GM21786 (cell line): ENCODE measurements at regions not wholly inside any gene's neighbourhood (a gene's known extent, or its start where the extent isn't known, plus 50 kb on each side); places are given as distances from the start of the nearest gene placed in this dataset.

Experiments
- ATAC-seq: cut with Tn5 transposase; IDR thresholded peaks from one replicate; pipeline ENCODE4 v1.9.1; 2021; ENCODE audit not compliant: unreplicated experiment

DNA sequence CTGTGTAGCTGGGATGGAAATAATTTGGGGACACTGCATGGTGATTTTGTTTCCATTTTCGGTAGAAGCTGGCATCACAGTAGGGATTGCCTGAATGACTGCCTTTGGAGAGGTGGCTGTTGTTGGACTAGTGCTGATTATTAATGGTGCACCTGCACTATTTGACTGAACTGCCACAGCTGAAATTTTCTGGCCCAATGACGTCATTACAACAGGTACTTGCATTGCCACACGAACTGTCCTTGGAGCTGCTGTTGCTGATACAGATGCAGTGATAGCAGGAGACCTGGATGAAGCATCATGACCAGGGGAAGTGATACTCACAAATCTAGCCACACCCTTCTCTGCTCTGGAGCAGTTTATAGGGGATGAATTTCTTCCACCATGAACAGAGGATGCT lies 95.6 kb upstream of the FOXC1 start:
- no peak for ATAC-seq

DNA sequence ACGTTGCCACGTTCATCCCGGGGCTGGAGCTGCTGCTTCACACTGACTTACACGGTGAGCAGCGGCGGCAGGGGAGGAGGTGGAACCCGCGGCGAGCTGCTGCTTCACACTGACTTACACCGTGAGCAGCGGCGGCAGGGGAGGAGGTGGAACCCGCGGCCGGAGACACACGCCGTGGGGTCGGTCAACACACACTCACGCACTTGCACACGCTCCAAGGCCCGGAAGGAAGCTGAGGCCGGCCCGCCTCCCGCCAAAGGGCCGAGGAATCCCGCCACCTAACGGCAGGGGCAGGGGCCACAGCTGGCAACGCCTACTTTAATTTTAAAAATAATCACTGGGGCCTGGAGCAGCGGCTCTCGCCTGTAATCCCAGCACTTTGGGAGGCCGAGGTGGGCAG lies 94.4 kb upstream of the FOXC1 start:
- ATAC-seq: no peak

DNA sequence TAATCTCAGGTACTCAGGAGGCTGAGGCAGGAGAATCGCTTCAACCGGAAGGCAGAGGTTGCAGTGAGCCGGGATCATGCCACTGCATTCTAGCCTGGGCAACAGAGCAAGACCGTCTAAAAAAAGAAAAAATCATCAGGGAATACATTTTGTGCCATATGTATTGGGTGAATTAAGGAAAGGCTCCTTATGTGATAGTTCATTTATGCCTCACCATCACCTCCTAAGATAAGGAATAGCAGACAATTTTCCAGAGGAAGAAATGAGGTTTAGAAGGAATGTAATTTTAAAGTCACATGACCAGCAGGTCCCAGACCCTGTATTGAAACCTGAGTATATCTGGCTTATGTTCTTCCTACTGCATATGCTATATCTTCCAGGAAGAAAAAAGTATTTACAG lies 93.9 kb upstream of the FOXC1 start:
- ATAC-seq: no peak

DNA sequence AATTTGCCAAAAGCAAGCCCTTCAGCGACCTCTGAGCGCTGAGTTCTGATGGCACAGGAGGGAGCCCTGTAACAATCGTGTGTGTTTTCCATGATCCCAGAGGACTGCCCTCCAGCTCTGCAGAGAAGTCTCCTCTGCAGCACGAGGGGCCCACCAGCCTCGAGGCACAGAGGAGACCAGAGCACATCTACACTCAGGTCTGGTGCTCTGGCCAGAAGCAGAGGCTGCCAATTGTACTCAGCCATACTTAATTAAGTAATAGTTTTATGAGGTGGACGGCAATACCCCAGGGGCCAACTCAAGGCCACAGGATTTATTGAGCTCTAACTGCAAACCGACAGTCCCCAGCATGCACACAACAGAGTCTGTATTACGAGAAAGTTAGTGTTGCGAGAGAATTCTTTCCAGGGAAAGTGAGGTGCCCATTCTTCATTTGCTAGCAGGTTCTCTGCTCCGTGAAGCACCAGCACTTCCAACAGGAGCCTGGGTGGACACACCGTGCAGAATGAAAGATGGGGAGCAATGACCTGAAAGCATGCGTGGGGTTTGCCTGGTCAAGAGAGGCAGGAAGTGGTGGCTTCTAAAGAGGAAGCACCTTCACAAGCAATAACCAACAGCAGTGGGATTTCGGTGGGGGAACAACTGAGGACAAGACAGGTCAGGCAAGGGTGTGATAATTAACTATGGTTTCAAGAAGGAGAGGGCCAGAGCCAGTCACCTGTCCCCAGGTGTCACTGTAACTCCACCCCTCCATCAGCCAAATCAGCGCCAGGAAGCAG lies 92.8 kb upstream of the FOXC1 start:
- no peak for ATAC-seq

DNA sequence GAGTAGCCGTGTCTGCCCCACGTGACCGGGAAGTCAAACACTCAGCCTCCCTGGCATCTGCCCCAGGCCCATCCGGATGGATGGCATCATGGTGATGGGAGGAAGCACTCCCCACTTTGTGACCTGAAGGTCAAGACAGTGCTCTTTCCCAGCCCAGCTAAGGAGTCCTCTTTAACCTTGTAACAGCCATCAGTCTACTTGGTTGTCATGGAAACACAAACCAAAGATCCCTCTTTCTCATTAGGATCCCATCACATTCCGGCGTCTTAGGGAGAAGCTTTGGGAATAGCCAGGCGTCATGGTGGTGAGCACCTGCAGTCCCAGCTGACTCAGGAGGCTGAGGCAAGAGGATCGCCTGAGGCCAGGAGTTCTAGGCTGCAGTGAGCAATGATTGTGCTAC lies 90.9 kb upstream of the FOXC1 start:
- no peak for ATAC-seq

DNA sequence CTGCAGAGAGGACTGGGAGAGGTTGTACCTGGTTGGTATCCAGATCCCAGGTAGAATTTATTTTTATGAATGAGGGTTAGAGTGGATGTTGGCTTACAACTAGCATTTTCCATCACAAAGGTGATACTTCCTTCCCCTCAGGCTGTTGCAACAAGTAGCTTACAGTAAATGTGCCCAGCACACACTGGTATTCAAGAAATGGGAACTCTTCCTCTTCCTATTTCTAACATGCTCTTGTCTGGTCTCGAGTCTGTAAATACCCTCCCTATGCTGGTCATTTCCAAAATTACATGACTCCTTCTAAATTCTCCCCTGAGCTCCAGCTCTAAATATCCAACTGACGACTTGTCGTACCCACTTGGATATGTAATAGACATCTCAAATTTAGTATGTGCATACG lies 90.1 kb upstream of the FOXC1 start:
- no peak for ATAC-seq

DNA sequence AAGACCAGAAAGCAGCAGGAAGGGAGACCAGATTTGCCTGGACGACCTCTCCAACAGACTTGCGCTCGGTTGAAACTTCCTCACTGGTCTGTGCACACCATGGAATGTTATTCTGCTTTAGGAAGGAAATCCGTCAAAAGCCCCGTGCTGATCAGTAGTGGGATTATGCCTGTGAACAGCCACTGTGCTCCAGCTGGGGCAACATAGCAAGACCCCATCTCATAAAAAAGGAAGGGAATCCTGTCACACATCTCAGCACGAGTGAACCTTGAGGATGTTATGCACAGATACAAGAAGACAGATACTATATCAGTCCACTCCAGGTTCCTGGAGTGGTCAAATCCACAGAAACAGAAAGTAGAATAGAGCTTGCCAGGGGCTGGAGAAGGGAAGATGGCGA lies 86.9 kb upstream of the FOXC1 start:
- ATAC-seq: no peak

DNA sequence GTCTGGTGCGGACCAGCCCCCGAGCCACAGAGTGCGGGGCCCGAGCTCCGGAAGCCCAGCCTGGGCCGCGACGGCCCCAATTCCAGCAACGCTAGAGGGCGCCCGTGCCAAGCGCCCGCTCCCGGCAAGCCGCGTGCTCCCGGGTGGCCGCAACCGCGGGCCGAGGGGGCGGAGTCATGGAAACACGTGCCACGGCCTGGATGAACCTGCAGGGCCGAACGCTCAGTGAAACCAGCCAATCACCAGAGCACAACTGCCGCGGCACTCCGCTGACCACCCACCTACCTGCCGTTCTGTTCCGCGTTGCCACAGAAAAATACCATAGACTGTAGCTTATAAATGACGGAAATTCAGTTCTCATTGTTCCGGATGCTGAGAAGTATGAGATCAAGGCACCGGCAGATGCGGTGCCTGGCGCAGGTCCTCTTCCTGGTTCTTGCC lies 85.7 kb upstream of the FOXC1 start:
- no peak for ATAC-seq

DNA sequence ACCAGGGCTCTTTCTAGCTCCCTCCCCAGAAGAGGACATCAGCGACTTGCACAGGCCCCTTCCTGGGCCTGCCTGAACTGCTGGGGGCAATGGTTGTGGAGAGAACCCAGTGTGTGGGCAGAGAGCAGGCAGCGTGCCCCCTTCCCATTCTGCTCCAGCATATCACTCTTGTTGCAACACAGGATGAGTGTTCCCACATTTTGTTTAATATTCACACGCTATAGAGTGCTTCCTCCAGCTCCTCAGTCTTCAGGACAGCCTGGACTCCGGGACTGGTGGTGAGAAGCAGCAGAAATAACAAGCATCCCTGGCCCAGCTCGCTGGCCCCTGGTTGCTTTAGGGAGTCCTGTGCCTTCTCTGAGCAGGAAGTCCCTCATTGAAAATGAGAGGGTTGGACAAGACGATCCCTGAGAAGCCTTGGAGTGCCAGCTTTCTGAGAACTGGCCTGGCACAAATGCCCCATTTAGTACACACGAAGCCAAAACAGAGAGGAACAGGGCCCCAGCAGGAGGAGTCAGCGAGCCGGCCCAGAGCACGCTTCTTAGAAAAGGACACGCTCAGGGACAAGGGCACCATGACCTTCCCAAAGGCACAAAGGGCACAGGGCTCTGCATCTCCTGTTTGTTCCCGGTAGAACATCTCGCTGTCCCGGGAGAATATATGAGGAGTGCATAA lies 84.2 kb upstream of the FOXC1 start:
- ATAC-seq: no peak

DNA sequence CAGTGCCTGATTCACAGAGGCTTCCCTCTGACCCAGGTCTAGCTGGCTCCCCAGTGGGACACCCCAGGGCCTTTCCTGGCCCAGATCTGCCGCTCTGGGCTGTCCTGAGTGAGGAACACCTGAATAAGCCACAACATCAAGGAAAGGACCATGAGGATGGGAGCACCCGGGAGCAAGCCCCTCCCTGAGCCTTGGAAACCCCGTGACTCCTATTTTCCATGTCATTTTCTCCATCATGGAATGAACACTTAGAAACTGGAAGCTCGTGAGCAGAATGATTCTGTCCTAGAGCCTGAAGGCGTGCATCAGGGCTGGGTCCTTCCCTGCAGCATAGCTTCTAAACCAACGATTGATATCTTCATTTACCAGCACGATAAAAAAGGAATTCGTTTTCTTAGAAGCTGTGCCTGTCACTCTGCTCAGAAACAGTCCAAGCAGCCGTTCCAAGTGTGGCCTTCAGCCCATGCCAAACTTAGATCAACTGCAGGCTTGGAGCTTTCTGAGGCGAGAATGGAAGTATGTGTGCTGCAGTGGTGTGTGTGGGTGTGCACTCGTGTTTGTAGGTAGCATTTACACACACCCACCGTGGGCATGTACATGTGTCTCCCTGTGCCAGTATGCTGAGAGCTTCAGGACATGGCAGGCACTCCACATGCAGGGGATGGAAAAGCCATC lies 83.2 kb upstream of the FOXC1 start:
- no peak for ATAC-seq

DNA sequence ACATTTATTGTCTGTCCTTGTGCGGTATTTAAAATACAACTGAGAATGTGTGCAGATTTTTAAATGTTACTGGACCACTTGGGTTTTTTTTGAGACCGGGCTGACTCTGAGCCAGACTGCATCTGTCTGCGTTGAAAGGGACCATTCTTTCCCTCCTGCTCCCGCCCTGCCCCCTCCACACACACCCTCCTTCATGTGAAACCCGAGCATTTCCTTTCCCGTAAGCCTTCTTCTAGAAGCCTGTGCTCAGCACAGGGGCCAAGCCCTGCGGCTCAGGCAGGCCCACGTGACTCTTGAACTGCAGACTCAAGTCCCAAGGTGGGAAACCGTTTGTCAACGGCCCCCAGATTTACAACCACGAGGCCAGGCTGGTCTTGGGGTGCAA lies 82.7 kb upstream of the FOXC1 start:
- ATAC-seq: no peak

DNA sequence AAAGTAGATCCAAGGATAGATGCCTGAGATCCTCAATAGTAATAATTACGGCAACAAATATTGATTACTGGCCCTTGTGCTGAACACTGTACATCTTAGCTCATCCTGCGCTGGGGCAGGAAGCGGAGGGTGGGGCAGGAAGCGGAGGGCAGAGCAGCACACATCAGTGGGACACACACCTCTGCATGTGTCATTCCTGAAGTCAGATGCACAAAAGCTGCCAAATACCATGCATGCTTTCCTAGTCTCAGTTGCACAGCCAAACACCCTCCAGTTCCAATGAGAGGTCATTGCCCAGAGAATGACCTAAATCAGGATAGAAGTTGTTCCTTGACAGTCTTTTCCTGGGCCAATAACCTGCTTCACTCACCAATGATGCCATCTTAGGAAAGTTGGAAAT lies 74.4 kb upstream of the FOXC1 start:
- no peak for ATAC-seq

DNA sequence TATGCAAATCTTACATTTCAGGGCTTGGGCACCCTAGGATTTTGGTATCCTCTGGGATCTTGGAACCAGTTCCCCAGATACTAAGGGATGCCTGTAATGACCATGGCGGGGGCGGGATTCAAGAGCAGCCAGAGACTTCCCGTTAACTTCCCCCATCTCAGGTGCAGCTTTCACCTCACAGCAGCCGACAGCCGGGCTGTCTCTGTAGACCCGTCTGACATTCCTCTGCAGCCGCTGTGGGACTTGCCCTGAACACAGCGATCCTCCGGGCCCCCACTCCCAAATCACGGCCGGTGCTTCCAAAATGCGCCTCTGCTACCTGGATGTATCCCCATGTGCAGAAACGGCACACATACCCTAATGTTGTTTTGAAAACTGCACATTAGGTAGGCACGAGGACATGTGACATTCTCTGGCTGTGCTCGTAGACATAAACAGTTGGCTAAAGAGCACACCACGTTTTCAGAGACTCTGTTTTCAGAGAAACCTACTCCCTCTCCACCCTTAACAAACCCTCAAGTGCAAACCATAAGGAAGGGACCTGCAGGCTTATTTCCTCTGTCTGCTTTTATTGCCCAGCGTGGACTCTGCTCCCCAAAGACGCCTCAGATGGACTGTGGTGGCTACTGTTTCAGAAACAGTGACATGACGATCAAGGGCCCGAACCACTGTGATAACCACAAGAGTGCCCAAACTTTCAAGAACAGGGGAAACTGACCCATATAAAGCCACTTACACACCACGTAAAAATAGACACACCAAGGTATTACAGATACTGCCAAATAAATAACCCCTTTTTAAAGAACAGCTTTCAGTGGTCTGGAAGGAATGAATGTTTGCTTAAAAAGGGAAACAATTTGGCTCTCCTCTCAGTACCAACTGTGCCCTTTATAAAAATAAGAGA lies 72.9 kb upstream of the FOXC1 start:
- no peak for ATAC-seq

DNA sequence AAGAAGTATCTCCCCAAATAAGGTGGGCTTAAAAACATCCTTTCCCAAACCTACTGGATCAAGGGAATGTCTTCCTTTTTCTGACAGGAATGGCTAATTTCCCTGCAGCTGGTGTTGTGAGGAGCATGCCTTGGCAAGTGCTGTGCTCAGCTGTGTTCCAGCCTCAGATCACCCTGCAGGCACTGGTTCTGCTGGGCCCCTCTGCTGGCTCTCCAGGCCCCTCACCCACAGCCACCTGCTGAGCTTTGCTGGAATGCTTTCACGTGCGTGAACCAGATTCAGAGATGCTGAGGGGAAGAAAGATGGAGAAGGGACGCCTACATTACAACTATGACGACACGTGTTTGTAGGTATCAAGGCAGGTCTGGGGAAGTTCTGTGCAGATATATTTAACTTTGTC lies 71.3 kb upstream of the FOXC1 start:
- no peak for ATAC-seq

DNA sequence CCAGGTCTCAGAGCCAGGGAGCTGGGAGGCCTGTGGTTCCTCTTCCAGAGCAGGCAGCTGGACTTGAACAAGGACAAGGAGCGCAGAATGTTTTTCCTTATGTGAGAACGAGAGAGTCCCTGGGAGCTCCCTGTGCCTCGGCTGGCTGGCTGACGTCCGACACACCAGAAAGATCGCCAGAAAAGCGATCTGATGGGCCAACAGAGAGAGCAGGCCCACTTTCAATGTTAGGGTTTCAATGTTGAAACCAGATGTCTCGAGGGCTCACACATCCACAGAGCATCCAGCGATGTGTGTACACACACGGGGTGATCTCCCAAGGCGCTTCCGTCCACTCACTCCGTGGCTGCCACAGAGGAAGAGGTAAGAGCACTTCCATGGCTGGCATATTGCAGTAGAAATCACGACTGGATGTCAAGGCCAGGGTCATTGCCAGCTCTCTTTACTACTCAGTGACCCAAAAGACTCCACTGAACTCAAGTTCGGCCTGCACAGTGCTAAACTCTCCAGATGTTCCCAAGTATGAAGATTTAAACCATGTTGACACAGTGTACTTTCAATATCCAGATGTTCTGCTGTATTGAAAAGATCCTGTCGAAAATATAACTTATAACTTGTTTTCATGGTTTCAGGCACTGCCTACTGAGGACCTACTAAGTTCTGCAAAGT lies 70.8 kb upstream of the FOXC1 start:
- no peak for ATAC-seq

DNA sequence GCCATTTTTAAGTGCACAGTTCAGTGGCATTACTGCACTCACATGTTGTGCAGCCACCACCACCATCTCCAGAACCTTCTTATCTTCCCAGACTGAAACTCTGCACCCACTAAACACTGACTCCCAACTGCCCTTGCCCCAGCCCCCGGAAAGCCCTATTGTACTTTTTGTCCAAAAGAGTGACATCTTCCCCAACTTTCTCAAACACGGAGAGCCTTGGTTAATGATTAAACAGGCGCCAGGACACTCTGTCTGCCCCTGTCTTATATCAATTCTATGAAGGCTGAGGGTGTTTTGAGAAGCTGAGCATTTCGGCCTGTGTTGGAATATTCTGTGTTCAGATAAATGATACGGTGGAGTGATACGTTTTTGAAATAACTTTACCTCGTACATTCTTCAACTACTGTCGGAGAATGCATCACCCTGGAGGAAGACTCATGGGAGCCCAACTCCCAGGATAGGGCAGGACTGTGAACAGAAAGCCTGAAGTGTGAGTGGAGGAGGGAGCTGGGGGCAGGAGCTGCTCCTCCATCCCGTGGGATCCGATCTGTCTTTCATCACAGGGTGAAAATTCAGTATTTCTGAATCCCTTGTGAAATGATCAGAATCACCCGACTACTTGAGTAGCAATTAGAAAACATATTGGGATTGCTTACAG lies 68.7 kb upstream of the FOXC1 start:
- no peak for ATAC-seq

DNA sequence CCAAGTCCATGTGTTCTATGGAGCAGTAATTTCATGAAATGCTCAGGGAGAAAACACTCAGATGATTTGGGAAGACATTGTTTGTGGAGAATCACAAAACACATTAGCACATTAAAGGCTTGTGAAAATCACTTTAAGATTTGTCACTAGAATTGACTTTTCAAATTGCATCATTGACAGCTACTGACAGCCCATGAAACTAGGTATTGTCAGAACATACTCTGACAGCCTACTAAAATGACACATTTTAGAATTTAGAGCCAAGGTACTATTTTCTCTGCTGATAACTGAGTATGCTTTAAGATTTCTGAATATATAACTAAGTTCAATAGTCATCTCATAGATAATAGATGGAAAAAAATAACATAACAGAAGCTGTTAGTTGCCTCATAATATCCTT lies 67.4 kb upstream of the FOXC1 start:
- ATAC-seq: no peak

DNA sequence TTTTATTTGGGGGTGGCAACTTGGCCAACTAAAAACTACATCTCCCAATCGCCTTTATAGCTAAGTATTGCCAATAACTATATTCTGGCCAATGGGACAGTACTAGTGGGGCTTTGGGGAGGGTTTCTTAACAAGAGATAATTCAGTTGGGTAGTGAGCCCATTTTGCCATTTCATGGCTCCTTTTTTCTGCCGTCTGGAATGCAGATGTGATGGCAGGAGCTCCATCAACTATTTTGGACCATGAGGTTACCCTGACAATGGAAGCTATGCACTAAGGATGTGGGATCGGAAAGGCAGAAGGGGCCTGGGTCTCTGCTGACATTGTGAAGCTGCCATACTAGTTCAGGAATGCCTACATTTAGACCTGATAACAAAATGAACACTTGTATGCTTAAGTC lies 67.0 kb upstream of the FOXC1 start:
- ATAC-seq: no peak

DNA sequence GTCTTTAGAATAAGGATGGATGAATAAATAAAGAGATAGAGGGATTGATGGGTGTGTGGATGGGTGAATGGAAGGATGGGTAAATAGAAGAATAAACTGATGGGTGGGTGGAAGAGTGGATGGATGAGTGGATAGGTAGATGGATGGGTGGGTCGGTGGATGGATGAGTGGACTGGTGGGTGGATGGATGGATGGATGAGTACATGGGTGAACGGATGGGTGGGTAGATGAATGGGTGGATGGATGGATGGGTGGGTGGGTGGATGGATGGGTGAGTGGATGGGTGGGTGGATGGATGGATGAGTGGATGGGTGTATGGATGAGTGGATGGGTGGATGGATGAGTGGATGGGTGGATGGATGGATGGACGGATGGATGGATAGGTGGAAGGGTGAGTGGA lies 65.7 kb upstream of the FOXC1 start:
- no peak for ATAC-seq

DNA sequence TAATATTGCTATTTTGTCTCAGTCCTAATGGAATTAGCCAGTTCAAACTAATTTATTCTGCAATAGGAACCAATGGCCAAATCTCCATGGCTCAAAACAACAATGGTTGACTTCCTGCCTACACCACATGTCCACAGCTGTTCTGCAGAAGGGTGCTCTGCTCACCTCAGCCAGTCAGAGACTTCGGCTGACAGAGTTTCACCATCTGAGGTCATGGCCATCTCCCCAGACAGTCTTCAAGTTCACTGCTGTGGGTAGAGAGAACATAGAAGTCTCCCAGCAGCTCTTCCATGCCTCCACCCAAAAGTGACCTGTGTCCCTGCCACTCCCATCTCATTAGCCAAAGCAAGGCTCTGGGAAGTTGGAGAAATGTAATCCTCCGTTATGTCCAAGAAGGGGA lies 65.1 kb upstream of the FOXC1 start:
- ATAC-seq: no peak
